ENCODE measurements at regions not wholly inside any gene's neighbourhood (a gene's known extent, or its start where the extent isn't known, plus 50 kb on each side); places are given as distances from the start of the nearest gene placed in this dataset.

DNA sequence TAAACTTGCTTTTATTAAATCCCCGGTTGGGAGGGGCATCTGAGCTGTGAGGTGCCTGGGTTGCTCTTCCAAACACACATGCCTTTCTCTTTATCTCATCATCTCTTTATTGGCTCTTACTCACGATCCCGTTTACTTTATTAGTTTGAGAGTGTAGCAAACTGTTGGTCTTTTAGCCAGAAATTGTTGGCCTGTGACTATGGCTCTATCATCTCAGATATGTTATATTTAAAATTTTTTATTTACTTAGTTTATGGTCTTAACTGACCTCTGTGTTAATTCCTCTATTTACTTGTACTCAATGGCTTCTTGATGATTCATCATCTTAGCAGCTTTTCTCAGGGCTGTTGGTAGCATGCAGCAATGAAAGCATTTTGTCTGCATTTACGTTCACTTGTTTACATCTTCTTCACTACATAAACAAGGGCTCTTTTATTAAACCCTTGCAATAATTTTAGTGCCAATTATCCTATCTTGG, 408.4 kb downstream of the HRH4 start:
- TF ChIP-seq, protein P1, sequence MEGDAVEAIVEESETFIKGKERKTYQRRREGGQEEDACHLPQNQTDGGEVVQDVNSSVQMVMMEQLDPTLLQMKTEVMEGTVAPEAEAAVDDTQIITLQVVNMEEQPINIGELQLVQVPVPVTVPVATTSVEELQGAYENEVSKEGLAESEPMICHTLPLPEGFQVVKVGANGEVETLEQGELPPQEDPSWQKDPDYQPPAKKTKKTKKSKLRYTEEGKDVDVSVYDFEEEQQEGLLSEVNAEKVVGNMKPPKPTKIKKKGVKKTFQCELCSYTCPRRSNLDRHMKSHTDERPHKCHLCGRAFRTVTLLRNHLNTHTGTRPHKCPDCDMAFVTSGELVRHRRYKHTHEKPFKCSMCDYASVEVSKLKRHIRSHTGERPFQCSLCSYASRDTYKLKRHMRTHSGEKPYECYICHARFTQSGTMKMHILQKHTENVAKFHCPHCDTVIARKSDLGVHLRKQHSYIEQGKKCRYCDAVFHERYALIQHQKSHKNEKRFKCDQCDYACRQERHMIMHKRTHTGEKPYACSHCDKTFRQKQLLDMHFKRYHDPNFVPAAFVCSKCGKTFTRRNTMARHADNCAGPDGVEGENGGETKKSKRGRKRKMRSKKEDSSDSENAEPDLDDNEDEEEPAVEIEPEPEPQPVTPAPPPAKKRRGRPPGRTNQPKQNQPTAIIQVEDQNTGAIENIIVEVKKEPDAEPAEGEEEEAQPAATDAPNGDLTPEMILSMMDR (conservative IDR thresholded peaks at IDR 0.05; ENCODE audit: low read length) = no peak
- no peak for TF ChIP-seq EZH2phosphoT487 (IDR thresholded peaks at IDR 0.05; ENCODE audit: borderline replicate concordance, low read depth, low read length)

Measured in OCI-LY7 (cell line).